ENCODE measurements at regions not wholly inside any gene's neighbourhood (a gene's known extent, or its start where the extent isn't known, plus 50 kb on each side); places are given as distances from the start of the nearest gene placed in this dataset.

DNA sequence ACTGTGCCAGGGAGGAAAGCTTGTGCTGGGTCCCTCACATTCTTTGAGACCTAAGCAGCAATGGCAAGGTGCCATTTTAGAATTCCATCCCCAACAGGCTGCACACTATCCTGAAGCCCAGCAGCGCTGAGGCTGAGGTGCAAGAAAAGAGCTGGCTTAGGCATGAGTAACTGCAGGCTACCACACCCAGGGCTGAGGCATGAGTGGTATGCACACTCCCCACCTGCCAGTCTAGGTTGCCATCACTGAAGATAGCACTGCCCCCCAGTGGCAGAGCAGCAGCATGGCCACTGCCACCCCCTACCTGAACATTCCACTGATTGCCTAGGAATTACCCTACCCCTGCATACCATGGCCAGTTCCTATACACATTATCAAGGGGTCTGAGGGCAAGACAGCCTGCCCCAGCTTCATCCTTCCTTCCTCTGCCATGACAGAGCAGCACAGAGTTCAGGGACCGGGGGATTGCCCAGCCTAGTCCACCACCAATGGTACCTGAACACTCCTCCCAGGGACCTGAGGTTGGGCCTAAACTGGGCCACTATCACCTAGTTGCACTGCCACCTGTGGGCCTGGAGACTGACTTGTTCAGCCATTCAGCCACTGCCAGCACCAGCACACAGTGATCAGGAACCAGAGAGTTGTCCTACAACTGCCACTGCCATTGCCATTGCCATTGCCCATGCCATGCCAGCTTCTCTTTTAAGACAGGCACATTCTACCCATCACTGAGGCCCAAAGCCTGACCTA is 129.8 kb downstream of the SATB1 start:
- FAIRE-seq, result no peak

DNA sequence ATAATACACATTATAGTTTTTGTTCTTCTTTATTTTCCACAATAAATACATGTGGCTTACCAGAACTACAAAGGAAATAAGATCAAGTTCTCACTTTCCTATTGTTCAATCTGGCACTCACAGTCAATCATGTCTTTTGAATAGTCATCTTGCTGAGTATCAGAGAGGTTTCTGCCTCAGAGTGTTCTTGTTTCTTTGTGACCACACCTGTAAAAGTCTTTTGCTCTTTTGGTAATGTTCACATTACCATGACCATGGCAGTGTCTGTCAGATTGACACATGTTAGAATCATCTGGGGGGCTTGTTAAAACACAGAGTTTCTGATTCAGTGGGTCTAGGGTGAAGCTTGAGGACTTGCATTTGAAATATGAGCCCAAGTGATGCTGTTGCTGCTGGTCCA is 135.0 kb downstream of the SATB1 start:
- no peak for FAIRE-seq

DNA sequence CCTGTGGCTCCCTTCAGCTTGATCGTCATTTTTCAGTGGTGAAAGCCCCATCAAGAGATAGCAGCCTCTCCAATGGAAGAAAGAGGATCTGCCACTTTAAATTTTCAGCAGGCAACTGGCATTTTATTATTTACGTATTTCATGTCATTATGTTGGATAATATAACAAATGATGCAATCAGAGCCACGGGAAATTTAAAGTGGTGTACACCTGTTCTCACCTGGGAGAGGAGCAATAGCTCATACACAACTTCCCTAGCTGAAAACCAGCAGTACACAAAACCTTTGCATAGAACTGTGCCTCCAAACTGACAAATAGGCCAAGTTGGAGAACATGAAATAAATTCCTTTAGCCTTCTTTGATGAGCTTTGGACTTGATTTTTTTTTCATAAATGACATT is 136.9 kb downstream of the SATB1 start:
- no peak for FAIRE-seq

DNA sequence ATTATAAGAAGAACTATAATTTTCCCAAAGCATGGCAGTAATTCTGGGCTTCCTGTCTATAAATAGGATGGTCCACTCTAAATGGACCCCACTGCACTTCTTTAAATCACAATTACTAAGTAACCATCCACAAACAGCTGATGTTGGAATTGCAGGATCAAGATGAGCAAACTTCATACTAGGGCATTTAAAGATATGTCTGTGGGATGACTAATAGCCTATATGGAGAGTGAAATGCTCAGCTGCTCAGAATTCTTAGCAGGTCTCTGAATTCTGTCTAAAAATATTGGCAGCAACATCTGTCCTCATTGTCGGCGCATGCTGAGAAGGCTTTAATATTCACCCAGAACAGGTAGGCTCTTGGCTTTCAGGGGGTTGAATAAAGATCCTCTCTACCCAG is 140.4 kb downstream of the SATB1 start:
- FAIRE-seq, result no peak

DNA sequence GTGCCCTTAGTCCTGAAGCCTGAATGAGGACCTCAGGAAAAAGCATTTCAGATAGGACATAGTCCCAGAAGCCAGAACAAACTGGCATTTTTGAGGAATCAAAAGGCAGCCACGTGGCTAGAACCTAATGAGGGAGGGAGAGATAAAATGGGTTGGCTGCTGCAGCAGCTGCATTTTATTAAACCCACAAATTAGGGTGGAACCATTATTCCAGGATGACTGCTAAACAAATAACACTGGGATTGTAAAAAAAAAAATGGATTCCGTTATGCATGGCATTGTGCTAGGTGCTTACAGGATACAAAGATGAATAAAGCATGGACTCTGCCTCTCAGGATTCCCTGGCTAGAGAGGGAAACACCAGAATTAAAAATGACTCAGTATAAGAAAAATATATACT is 141.5 kb downstream of the SATB1 start:
- FAIRE-seq, result no peak

DNA sequence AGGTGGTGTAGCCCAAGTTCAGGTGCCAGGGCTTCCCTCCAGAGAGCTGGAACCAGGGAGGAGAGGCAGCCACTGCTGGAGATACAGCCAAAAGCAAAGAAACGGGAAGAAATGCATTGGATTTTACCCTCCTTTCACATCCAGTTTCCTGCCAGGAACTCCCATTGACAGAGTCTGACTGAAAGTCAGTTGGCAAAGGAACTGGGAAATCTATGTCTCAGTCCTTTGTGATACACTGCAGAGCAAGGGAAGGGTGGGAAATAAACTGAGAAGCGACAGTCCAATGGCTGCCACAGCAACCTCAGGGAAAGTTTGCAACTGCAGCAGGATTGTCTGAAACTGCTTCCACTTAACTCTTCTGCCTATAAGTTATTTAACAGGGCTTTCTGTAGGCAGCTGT is 142.6 kb downstream of the SATB1 start:
- no peak for FAIRE-seq

DNA sequence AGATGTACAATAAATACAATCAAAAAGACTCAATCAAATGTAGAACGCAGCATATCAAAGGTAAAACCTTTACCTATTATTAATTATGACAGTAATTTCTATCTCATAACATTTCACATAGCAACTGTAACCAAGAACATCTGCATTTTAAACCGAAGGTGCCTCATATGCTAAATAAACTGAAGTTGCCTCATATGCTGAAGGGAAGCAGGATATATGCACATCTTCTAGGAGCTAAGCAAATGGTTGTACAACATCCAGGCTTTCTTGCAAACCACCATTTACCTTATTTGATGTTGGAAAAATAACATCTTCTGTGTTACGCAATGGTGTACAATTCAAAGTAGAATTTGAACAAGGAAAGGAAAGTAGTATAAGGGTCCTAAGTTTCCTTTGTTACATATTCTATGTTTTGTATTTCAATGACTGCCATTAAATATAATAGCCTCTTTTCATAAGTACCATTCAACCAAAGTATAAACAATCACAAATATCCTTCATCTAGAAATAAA is 145.9 kb downstream of the SATB1 start:
- no peak for FAIRE-seq

DNA sequence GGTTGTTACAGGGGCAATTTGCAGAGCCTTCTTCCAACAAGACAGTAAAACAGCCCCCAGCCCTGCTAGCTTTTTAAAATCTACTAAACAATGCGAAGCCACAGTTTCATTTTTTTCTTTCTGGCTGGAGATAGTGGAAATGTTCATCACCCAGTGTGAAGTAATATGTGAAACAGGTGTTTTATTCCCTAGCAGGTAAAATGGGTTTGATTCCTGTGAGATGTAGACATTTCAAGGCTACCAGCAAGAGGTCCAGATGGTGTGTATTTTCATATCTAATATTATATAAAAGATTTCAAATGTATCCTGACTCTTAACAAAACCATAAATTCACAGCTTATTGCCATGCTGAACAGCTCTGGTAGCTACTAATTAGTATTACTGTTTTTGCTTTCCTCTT is 160.3 kb downstream of the SATB1 start:
- no peak for FAIRE-seq

DNA sequence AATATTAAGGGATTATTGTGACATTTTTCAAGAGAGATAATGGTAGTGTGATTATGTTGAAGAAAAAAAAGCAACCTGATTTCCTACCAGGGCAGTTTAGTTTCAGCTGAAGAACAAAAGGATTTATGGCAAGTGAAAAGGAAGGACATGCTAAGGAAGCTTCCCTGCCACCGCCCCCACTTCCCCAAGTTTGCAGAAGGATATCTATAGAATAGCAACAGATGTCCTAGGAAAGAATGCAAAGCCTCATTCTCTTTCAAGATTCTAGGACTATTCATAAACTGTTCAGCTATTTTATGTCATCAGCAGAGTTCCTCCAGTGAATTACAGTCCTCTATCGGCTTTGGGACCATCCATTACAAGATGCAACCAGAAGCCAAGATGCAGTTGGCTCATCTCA is 160.8 kb downstream of the SATB1 start:
- FAIRE-seq, result no peak

DNA sequence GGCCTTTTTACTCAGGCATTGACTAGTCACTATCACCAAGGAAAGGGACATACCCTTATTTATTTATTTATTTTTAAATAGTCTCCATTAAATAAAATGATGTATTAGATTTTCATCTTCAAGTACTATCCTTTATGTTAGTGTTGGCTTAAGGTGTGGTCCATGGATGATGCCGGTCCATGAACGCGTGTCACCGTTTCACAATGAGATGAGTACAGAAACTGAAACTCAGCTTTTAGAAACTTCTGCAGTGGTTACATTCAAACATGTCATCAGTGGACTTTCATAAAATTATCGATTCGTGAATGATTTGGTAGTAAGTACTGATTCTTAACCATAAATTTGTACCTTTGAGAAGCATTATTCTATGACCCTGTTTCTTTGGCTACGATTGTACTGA is 166.6 kb downstream of the SATB1 start:
- FAIRE-seq, result no peak

DNA sequence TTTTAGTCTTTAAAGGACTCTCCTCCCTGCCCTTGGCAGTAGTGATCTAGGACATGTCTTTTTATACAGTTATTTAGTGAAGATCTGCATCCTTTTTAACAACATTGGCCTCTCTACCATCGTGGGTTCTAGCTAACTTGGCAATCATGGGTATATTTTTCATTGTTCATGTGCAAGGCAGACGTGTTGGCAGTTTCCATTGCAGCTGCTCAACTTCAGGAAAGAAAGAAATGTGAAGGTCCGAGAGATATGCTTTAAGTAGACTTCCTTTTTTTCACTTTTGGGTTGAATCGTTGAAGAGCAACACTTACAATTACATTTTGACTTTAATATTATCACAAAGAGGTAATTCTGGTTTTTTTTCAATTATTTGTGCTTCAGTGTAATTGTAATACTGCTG is 172.6 kb downstream of the SATB1 start:
- FAIRE-seq, result no peak

DNA sequence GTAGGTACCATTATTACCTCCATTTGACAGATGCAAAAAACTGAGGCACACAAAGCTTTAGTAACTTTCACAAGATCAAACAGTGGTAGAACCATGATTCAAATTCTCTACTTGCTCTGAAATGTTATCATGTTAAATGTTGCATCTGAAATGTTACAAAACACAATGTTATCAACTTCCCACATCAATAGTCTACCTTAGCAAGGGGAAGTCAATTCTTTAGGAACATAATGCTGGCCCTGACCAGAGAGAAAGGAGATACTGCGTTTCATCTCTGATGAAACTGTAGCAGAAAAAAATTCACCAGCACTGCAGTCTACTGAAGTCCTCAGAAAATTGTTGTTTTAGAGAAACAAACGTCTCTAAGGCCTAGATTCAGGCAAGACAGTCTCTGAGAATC is 174.1 kb downstream of the SATB1 start:
- FAIRE-seq, result no peak

DNA sequence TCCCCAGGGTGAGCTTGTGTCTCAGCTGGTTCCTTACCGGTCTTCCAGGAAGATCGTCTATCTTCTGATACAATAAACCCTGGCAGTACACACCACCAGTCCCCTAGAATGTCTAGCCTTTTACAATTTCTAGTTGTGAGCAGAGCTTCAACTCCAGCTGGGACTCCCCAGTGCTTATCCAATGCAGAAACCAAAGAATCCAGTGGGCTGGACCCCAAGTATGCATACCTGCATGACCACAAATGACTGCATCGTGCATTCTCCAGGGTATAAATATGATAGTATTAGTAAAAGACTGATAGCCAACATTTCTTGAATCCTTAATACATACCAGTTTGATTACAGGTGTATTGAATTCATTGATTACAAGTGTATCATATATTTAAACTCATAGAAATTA is 176.0 kb downstream of the SATB1 start:
- FAIRE-seq, result no peak

DNA sequence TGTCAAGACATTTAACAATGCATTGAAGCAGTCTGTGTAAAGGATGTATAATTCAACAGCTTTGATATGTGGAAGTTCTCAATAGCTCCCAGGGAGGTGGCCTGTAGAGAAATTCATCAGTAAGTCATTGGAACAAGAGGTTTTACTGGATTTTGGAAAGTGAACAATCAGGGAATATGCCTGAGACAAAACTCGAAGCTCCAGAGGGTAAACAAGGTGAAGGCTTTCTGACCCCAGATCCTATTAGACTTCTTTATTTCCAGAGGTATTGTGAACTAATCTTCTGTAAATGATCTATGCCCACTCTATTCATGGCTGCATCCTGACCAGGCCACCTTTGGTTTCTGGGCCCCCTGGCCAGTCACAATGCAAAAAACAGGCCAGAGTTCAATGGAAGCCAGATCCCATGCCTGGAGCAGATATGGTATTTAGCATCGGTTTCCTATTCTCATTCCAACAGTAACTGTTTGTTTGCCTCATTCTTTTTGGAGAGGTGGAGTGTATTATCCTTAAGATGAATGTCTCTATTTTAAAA is 177.3 kb downstream of the SATB1 start:
- no peak for FAIRE-seq

DNA sequence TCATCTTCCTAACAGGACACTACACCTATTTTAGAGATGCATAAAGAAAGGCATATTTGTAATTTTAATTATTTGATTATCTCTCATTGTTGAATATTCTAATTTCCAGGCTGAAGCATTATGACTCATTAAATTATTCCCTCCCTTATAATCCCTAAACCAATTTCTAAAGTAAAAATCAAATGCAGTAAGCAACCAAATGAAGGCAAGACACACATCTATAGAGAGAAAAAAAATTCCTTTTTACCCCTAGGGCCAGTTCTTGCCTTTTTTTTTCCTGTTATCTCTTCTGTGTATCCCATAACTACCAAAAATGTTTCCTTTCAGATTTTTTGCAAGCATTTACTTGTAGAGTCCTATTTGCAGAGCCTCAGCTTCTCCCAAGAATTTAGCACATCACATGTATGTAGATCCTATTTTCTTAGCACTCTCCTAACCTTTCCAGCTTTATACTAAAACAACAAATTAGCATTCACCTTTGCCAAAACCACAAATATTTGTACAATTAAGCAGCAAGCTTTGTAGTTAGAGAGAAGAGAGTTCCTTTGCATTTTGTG is 177.9 kb downstream of the SATB1 start:
- no peak for FAIRE-seq

DNA sequence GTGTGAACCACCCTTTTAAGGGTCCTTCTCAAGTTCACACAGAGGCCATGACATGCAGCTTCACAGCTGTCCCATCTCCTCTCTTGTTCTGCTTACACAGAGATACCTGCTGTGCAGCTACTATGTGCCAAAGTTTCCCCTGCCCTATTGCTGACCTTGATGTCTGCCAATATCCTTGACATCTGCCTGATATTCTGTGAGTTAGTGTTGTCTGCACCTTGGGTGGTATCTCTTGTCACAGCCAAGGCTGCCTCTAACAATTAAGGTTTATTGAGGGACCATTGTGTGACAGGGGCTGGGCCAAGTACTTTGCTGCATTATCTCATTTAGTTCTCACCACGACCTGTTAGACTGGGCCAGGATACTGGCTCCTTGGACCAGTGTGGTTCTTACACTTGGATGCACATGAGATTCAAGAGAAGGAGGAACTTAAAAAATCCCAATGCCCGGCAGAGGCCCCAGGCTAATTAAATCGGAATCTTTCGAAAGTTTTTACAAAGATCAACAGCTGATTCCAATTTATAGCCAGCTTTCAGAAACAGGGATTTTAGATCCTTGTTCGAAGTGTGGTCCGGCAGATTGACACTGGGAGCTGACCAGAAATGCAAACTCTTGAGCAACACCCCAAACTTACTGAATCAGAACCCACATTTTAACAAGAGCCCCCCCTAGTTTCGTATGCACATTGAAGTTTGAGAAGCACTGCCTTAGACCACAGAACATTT is 178.6 kb downstream of the SATB1 start:
- FAIRE-seq, result no peak

DNA sequence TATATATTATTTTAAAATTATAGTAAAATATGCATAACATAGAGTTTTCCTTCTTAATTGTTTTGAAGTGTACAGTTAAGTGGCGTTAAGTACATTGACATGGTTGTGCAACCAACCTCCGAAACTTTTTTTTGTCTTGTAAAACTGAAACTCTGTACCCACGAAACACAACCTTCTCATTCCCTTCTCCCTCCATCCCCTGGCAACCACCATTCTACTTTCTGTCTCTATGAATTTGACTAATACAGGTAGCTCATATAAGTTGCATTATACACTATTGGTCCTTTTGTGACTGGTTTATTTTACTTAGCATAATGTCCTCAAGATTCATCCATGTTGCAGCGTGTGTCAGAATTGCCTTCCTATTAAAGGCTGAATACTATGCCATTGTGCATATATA is 179.4 kb downstream of the SATB1 start:
- FAIRE-seq, result no peak

DNA sequence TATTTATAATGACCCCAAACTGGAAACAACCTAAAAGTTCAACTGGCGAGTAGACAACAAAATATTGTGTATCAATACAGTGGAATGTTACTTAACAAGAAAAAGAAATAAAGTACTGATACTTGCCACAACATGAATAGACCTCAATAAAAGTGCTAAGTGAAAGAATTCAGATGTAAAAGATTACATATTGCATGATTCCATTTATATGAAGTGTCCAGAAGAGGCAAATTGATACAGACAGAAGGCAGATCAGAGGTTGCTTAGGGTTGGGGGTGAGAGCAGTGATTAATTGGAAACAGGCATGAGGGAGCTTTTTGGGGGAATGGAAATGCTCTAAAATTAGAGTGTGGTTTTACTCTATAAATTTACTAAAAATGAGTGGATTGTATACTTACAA is 183.3 kb downstream of the SATB1 start:
- no peak for FAIRE-seq

DNA sequence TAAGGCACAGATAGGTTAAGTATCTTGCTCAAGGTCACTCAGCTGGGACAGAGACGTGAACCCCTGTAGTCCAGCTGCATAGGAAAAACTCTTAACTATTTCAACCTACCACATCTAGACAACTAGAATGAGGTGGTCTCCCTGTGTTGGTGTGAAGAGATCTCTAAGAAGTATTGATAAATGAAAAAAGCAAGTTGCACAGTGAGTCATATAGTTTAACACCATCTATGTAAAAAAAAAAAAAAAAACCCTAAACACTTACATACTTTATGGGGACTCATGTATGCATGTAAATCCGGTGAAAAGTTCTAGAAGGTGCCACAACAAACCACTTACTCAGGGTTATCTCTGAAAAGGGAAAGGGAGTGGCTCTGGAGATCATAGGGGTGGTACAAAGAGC is 185.5 kb downstream of the SATB1 start:
- no peak for FAIRE-seq

DNA sequence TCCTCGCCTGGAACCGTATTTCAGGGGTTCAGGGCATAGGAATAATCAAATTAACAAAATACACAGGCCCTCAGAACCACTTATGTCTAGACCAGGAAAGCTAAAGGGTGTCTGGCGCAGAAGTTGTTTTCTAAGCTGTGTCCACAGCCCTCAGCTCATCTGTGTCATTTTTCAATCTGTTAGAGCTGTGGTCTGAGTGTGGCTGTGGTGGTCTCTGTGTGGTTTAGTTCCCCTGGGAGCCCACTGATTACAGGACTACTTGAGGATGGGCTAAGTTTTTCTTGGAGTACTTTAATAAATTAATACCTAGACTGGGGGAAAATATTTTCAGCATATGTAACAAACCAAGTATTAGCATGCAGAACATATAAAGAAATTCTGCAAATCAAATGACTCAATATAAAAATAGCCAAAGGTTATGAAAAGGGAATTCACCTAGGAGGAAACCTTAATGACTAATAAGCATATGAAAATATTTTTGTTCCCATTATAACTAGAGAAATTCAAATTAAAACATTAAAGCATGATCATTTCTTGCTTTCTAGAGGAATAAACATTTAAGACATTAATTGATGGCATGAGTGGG is 186.3 kb downstream of the SATB1 start:
- no peak for FAIRE-seq

DNA sequence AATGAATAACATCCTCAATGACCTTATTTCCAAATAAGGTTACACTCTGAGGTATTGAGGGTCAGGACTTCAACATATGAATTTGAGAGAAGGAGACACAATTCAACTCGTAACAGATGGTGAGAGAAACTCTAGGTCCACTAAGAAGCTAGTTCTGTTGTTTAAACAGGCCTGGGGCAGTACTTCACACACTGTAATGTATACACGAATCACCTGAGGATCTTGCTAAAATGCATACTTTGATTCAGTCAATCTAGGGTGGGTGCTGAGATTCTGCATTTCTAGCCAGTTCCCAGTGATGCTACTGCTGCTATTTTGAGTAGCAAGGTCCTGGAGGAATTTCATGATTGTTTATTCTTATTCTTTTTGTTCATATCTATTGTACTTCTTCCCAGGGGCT is 186.8 kb downstream of the SATB1 start:
- FAIRE-seq, result no peak

DNA sequence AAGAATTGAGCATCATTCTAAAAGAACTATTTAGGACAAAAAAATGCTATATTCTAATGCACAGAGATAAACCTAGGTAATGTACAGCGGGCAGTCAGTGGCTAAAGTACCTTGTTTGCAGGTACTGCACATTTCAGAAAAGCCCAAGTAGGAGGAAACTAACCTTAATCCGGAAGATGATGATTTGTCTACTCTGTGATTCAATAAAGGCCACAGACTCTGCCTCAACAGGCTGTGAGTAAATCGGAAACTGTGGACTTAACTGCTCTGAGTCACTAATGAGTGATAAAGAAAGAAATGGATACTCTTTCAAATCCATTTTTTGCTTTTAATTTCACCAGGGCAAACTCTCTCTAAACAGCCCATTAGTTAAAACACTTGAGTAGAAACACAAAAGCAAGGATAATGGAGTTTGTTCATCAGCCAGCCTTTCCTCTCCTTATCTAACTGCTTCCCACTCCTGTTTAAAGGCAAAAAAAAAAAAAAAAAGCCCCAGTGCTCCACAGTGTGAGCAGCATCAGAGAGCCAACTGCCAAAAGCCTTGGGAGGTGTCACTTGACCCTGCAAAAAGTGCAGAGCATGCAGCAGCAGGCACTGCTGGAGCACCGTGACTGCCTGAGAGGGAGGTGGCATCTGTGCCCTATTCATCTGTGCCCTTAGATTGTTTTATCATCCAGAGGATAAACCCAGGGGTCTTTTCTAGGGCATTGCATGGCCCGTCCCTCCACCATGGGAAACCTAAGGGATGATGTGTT is 187.7 kb downstream of the SATB1 start:
- no peak for FAIRE-seq

DNA sequence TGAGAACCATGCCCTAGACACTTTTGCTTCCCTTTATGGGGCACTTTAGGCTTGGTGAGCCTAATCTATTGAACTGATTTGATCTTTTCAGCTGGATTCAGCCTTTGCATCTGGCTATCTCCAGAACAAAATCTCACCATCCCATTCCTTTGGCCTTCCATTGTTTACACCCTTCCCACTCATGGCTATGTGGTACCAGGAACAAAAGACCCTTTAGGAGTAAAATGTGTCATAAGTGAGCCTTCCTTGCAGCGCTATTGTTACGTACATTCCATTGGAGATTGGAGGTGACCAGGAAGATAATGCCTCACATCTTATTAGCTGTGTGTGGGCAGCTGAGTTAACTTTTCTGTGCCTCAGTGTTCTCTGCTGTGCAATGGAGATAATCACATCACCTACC is 188.4 kb downstream of the SATB1 start:
- no peak for FAIRE-seq

All from colon (tissue), 2 donors.